HG02623 (cell line): ENCODE measurements at regions not wholly inside any gene's neighbourhood (a gene's known extent, or its start where the extent isn't known, plus 50 kb on each side); places are given as distances from the start of the nearest gene placed in this dataset.
"Not testable (repeated sequence)": the region's sequence is repeated elsewhere in the genome, so short reads cannot be mapped to it uniquely, and the experiment has no call there.

Source experiments
- ATAC-seq: cut with Tn5 transposase; IDR thresholded peaks from one replicate; pipeline ENCODE4 v1.9.1; 2021; ENCODE audit warnings: moderate library complexity; ENCODE audit not compliant: unreplicated experiment

DNA sequence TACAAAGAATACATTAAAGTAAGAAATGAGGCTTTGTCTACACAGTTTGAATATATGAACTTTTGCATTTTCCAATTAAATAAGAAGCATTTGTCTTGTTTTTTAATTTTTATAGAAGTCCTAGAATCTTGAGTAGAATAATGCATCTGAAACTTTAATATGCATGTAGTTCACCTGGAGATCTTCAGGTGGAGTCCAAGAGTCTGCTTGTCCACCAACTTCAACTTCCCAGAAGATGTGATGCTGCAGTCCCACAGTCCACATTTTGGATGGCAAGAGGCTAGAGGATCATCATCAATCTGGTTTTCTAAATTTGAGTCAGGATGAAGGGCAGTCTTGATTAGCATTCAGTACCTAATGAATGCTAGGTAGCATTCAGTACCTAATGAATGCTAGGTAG lies 357.6 kb upstream of the SOX2 start:
- no peak for ATAC-seq

DNA sequence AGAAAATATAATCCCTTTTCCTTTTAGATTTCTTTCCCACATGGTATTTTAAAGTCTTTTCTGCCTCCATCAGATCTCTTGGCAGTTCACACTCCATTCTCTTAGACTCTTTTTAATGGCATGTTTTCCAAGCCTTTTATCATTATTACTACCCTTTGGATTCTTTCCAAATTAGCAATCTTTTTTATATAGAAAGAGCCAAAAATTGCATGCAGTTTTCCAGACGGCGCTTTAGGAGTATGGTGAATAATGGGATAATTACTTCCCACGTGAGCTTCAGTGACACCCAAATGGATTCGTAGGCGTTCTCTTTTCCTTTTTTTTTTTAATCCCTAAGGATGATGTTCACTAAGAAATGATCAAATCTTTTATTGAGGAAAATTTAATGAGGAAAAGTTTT lies 354.8 kb upstream of the DNAJC19 start:
- no peak for ATAC-seq

DNA sequence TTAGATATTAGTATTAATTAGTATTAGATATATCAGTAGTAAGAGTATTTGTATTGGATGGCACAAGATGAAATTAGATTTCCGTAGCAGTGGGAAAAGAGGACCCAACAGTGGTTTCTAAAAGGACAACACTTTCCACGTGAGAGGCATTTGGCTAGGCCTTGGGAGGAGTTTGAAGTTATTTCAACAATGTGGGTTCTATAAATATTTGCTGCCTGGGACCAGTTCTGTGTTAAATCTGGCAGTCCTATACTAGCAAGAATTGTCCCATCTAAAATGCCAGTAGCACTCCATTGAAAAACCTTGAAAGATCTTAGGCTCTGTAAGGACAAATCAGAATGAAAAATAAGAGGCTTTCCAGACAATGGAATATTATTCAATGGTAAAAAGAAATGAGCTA lies 347.1 kb upstream of the DNAJC19 start:
- ATAC-seq: no peak

DNA sequence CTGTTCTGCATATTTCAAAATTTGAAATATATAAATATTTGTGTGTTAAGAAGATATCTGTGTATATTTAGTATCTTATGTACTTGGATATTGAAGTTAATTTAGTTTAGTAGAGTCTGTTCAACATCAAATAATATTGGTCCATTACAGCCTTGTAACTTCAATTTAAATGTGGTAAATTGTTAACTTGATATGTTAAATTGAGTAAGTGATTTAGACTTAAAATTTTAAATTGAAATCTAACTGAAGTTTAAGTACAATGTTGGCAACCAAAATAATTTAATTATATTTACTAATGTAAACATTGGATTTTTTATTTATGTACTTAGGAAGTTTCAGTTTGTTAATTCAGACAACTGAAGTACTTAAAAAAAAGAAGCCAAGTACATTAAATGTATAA lies 343.9 kb upstream of the DNAJC19 start:
- no peak for ATAC-seq

DNA sequence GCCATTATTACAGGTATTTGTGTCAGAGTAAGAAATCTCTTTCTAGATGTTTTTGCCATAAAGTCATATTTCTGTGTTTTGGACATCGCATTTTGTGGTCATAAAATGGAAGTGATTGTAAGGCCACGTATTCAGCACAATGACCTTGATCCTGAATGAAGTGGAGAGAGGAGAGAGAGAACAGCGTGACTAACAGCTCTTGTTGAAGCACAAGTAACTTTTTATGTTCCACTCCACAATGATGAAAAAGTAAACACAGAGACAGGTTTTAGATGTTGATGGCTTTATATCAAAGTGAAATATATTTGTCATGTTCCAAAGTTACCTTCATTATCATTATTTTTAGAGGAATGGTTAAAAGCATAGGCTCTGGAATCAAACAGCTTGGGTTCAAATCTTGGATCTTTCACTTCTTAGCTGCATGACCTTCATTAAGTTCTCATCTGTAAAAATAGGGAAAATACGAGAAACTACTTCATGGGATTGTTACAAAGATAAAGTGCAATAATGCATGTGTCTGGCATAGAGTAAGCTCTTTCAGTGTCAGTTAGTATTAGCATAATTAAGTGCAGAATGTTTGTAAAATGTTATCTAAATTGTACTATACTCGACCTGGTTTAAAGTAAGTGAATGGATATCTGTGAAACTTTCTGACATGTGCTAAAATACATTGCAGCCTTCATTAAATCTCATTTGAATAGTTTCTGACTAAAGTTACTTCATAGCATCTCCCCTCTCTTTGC lies 341.5 kb upstream of the DNAJC19 start:
- no peak for ATAC-seq

DNA sequence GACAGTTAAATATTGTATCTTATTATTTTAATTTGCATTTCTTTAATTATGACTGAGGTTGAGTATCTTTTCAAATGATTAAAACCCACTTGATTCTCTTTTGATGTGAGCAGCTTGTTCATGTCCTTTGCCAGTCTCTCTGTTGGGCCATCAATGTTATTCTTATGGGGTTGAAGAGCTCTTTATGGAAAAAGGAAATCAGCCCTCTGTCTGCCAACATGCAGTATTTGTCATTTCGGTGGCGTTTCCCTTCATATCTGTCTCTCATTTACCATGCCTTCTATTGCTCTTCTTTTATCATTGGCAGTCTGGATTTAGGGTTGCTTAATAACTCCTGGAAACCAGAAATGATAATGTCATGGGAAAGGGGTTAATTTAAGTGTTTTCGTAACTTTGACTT lies 340.7 kb upstream of the DNAJC19 start:
- ATAC-seq: no peak

DNA sequence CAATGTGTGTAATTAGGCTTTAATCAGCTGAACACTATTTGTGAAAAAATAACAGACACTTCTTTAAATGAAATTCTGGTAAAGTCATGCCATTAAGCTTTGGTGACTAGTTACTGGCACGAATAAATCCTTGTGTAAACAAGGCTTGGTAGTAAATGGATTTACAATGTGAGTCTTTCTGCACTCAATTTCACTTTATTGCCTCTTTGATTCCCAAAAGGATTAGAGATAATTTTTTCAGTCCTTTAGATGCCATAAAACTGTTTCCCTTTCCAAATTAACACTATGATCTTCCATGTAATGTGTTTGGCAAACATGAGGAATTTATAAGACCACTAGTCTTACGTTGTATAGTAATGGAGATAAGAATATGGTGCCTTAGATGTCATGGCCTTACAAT lies 339.5 kb upstream of the DNAJC19 start:
- ATAC-seq: no peak

DNA sequence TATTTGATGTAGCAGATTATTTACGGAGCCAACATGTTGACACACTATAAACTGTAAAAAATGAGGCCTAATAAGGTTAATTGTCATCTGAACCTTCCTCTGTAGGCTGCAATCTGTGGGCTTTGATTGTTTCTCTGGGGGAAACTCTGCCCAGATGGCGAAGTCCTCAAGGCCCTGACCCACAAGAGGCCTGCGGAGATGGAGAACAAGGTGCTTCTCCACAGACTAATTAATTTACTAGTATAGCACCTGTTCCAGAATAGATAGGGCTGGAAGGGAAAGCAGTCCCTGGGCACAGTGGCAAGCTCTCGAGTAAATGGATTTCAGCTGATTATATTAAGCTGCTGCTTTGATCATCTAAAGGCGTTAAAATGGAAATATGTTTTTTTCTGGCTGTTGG lies 338.8 kb upstream of the DNAJC19 start:
- ATAC-seq: no peak

DNA sequence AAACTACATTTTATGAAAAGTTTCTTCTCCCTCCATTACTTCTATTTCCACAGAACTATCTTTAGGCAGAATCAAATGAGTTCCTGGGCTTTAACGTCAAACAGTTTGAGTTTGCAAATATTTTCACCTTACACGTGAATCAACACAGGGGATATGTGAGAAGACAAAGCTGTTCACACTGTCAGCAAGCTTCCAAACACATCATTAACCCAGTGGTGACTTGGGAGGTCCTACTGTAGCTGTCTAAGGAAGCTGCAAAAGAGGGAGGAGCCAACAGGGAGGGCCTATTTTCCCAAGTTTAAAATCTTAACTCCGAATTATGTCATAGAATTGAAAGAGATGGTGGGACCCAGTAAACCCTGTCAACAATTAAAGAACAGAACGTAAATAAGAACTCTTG lies 337.8 kb upstream of the DNAJC19 start:
- ATAC-seq: no peak

DNA sequence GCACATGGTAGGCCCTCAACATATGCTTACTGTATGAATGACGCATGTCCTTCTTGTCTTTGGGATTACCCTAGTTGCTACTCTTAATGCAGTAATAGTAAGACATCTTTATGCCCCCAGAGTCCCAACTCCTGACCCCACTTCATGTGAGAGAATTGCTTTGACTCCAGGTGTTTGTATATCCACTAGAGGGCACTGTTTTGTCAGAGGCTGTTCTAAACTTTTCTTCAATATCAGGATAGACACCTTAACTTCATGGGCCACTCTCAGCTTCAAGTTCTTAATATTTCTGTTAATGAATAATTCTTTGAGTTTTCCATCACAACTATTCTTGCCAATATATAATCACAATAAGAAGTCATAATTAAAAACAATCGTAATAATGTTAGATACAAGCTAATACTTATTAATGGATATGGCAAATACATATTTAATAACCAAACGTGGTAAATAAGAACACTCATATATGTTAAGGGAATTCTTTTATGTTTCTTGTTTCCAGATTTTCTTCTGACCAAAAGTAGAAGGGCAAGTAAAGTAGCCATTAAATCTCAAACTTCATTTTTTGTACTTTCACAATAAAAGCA lies 337.2 kb upstream of the DNAJC19 start:
- ATAC-seq: peak; percentile 68

DNA sequence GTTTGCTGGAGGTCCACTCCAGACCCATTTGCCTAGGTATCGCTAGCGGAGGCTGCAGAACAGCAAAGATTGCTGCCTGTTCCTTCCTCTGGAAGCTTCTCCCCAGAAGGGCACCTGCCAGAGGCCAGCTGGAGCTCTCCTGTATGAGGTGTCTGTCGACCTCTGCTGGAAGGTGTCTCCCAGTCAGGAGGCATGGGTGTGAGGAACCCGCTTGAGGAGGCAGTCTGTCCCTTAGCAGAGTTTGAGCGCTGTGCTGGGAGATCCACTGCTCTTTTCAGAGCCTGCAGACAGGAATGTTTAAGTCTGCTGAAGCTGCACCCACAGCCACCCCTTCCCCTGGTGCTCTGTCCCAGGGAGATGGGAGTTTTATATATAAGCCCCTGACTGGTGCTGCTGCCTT lies 335.0 kb upstream of the DNAJC19 start:
- not testable (repeated sequence) for ATAC-seq

DNA sequence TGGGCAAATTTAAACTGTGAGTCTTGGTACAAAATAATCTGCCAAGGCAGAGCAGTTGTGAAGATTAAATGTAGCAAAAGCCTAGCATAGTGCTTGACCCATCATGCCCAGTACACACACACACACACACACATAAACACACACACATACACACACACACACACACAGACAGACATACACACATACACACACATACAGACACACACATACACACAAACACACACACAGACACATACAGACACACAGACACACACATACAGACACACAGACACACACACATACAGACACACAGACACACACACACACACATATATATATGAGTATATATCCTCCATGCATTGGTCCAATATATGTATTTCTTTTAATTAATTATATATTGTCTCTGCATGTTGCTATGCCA lies 328.8 kb upstream of the DNAJC19 start:
- ATAC-seq: no peak

DNA sequence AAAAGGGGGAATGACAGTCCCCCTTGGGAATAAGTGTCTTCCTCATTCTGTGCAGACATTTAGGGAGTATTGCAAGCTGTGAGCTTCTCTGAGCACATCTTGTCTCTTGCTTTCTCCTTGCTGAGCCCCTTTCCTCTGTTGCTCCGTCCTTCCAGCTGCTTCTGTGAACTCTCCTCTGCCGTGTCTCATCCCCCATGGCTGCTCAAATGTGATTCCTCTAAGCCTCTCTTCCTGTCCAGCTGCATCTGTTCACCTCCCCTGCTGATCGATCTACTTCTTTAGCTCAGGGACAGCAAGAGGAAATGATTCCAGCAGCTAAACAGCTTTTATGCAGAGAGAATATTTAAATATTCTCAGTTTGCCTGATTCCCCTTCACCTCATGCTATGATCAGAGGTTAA lies 328.0 kb upstream of the DNAJC19 start:
- ATAC-seq: no peak

DNA sequence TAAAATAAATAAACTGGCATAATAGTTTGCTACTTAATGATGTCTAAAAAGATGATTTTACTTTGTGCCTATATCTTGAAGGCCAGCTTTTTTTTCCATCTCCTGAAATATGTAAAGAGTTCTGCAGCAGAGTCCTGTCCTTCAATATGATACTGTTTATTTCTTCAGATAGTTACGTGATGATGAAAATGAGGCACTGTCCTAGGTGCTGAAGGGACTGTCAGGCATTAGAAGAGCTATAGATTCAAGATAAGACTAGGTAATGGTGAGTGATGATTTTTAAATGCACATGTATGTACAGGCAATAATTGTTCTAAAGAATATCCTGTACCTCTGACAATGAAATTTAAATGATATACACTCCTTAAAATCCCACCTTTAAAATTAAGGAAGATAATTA lies 326.9 kb upstream of the DNAJC19 start:
- ATAC-seq: no peak

DNA sequence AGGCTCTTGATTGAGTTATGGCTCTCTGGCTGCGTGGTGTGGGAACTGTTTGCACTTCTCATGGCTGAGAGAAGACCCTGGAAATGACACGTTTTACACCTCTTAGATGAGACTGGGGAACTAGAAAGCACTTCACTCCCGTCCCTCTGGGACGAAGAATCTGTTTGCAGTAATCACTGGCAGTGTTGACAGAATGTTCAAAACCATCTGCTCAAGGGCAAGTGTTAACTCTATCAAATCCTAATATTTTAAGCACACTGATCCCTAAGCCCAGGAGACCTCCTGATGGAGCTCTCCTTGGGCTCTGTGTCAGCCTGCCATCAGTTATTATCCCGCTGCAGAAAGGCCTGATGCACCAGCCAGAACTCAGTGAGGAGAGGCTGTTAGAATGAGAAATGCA lies 323.8 kb upstream of the DNAJC19 start:
- no peak for ATAC-seq

DNA sequence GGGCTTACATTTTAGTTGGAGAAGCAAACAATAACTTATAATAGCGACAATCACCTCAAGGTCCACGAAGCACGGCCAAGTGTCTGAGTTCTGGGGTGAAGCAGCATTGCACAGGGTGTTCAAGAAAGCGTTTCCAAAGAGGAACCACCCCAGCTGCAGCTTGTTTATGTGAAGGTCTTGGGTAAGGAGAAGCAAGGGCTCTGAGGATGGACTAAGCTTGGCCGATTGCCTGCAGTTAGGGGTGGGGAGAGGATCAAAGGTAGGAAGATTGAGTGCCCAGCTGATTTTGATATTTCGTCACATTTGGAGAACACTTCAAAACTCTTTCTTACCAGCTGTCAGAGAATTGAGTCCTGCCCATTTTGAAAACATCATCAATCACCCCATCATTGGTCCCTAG lies 321.6 kb upstream of the DNAJC19 start:
- ATAC-seq: no peak

DNA sequence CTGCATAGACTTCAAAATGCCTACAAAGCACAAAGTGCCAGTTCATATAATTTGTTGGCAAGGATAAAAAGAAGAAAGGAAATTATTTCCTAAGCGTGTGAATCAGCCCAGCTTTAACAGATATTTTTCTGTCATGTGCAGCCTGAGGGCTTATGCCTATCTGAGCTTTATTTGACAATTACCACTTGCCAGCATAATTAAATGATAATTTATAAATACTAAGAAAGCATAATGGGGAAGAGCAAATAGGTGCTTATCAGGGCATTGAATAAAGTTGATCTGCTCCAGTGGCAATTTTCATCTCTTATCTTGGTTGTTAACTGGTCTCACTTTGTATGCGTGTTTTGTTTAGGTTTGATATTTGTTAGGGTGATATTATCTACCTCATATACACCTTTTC lies 313.4 kb upstream of the DNAJC19 start:
- no peak for ATAC-seq

DNA sequence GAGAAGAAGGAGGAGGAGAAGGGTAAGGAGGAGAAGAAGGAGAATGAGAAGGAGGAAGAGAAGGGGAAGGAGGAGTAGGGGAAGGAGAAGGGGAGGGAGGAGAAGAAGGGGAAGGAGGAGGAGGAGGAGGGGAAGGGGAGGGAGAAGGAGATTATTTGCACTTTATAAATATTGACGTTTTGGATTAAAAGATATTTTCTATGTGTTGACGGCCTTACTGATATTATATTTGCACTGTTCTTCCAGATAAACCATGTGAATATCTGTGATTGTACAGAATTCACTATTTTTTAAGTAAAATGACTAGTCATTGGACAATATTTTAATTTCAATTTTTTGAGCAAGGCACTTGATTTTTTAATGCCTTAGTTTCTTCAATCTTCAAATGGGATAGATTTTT lies 310.5 kb upstream of the DNAJC19 start:
- ATAC-seq: no peak

DNA sequence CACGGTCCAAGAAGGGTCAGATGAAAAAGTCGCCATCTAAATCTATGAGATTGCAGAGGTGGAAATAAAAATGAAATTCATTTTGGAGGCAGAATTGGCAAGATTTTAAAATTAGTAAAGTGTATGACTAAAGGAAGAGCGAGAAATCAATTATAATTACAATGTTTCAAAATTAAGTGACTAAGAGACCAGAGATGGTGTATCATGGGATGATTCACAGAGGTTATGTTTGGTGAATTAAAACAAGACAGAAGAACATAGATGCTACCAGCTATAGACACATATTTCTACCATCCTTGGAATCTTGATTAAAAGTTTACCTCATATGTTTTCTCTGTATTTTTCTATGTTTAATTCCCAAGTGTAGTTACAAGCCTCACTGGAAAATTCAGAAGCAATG lies 308.9 kb upstream of the DNAJC19 start:
- ATAC-seq: no peak

DNA sequence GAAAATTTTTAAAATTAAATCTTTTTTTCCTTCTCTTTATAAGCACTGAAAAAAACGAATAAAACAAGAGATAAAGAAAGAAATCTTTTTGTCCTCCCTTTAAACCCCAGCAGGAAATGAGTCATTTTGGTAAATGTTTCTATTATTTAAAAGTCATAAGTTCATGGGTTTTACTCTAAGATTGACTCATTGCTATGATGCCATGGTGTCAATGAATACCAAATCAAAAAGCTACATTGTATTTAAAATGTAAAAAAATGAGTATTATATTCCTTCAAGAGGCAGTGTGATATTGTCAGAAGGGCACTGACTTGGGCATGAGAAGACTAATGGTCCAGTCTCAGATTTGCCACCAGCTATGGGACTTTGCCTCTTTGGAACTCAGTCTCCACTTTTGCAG lies 303.4 kb upstream of the DNAJC19 start:
- peak; percentile 65 for ATAC-seq

DNA sequence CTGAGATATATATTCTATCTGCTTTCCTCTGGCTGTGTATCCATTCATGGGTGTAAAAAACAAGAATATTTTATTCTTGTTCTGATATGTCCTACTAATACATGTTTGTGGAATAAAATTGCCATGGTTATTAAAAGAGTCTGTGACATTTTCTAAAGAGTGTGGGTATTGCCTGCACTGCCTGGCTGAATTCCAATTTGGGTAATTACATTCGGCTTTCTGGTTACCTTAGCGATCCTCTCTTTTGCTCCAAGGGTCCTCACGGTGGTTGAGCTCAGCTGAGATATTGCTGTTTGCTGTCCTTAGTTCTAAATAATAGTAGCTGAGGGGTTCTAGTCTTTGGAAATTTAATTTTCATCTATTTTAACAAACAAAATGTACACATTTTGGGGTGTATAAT lies 301.4 kb upstream of the DNAJC19 start:
- ATAC-seq: no peak

DNA sequence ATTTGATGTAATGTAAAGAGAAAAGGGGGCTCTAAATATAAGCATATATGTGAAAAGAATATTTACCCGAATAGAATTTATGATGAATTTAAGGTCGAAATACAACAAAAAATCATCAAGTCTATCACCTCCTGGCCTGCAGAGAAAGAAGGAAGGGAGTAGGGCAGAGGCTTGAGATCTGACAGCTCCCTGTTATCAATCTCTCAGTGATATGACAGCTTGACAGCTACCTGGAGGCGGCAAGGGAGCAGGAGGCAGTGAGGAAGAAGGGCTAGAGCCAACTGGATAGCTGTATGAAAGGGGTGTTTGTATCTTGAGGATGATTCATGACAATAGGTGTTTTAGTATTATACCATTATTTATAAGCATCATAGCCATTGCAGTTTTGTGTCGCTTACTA lies 299.8 kb upstream of the DNAJC19 start:
- ATAC-seq: no peak

DNA sequence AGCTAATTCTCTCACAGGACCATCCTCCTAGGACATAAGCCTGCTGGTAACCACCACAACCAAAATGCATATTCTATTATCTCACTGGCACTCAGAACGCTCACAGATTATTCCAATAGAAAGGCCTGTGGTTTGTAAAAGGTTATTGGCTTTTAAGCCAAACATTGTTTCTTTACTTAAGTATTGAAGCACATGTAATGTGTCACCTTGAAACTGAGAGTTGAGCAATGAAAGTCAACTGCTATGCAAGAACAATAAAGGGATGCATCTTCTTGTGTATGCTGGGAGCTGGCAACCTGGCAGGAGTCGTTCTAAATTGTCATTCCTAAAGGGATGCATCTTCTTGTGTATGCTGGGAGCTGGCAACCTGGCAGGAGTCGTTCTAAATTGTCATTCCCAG lies 298.6 kb upstream of the DNAJC19 start:
- no peak for ATAC-seq
